Activated naive CD8-positive, alpha-beta T cell treated with anti-CD3 and anti-CD28 coated beads for 36 hours (primary cell): ENCODE measurements at regions not wholly inside any gene's neighbourhood (a gene's known extent, or its start where the extent isn't known, plus 50 kb on each side); places are given as distances from the start of the nearest gene placed in this dataset.
"Not testable (repeated sequence)": the region's sequence is repeated elsewhere in the genome, so short reads cannot be mapped to it uniquely, and the experiment has no call there.

Experiments used
- DNase-seq: peaks from one replicate; pipeline ENCODE4 v3.0.0; 2021
- H3K27ac Mint-ChIP-seq: one replicate; pipeline ENCODE4 v1.8.0; 2022; ENCODE audit warnings: mild to moderate bottlenecking, moderate library complexity, mixed read lengths
- H3K27me3 Mint-ChIP-seq: one replicate; pipeline ENCODE4 v1.8.0; 2022; ENCODE audit warnings: mild to moderate bottlenecking, mixed read lengths
- H3K36me3 Mint-ChIP-seq: one replicate; pipeline ENCODE4 v1.8.0; 2021; ENCODE audit warnings: mild to moderate bottlenecking, mixed read lengths
- H3K4me1 Mint-ChIP-seq: one replicate; pipeline ENCODE4 v1.8.0; 2021; ENCODE audit warnings: mixed read lengths
- H3K4me3 Mint-ChIP-seq: one replicate; pipeline ENCODE4 v1.8.0; 2022; ENCODE audit warnings: mild to moderate bottlenecking, moderate library complexity, mixed read lengths
- H3K9me3 Mint-ChIP-seq: one replicate; pipeline ENCODE4 v1.8.0; 2022; ENCODE audit warnings: mixed read lengths

GRCh38 chr18:41647914-41648313, 307.1 kb upstream of the PIK3C3 start:
- Mint-ChIP-seq H3K9me3 (no peaks in the 10 kb centered on the region), H3K36me3 (no peaks in the 10 kb centered on the region), H3K27ac (no peak overlapping the region), H3K27me3 (no peaks in the 10 kb centered on the region), H3K4me1 (no peaks in the 10 kb centered on the region), H3K4me3 (no peak overlapping the region)
- no peak for DNase-seq

GRCh38 chr18:41646915-41647620, 308.0 kb upstream of the PIK3C3 start:
- H3K9me3 Mint-ChIP-seq: no peaks in the 10 kb centered on the region

GRCh38 chr18:41645589-41646360, 309.3 kb upstream of the PIK3C3 start:
- Mint-ChIP-seq H3K36me3 (no peaks in the 10 kb centered on the region), H3K9me3 (no peaks in the 10 kb centered on the region), H3K27me3 (no peaks in the 10 kb centered on the region), H3K4me3 (no peak overlapping the region), H3K4me1 (no peaks in the 10 kb centered on the region), H3K27ac (no peak overlapping the region)
- DNase-seq: no peak

More at GRCh38 chr18:41646915-41647620, 308.0 kb upstream of the PIK3C3 start:
- no peak overlapping the region for H3K27ac Mint-ChIP-seq
- no peaks in the 10 kb centered on the region for H3K27me3 Mint-ChIP-seq
- no peak for DNase-seq
- H3K36me3 Mint-ChIP-seq: no peaks in the 10 kb centered on the region
- no peak overlapping the region for H3K4me3 Mint-ChIP-seq
- H3K4me1 Mint-ChIP-seq: no peaks in the 10 kb centered on the region

GRCh38 chr18:41644466-41644865, 310.6 kb upstream of the PIK3C3 start:
- no peak overlapping the region for H3K27ac Mint-ChIP-seq
- no peak for DNase-seq
- no peaks in the 10 kb centered on the region for H3K4me1 Mint-ChIP-seq
- H3K4me3 Mint-ChIP-seq: no peak overlapping the region
- H3K36me3 Mint-ChIP-seq: no peaks in the 10 kb centered on the region
- H3K9me3 Mint-ChIP-seq: no peaks in the 10 kb centered on the region
- no peaks in the 10 kb centered on the region for H3K27me3 Mint-ChIP-seq

- no peaks in the 10 kb centered on the region for H3K27me3 Mint-ChIP-seq
- no peaks in the 10 kb centered on the region for H3K36me3 Mint-ChIP-seq
- H3K4me3 Mint-ChIP-seq: no peak overlapping the region
- no peak overlapping the region for H3K27ac Mint-ChIP-seq
- no peaks in the 10 kb centered on the region for H3K4me1 Mint-ChIP-seq
- H3K9me3 Mint-ChIP-seq: no peaks in the 10 kb centered on the region
- DNase-seq: no peak
These were observed 311.6 kb upstream of the PIK3C3 start for GRCh38 chr18:41643427-41643826.

- no peak for DNase-seq
- no peak overlapping the region for H3K4me3 Mint-ChIP-seq
- no peak overlapping the region for H3K27ac Mint-ChIP-seq
- H3K4me1 Mint-ChIP-seq: no peaks in the 10 kb centered on the region
- H3K27me3 Mint-ChIP-seq: no peaks in the 10 kb centered on the region
- H3K36me3 Mint-ChIP-seq: no peaks in the 10 kb centered on the region
- H3K9me3 Mint-ChIP-seq: no peaks in the 10 kb centered on the region
These were observed 312.3 kb upstream of the PIK3C3 start for GRCh38 chr18:41642756-41643155.

GRCh38 chr18:41639218-41639617, 315.8 kb upstream of the PIK3C3 start:
- no peaks in the 10 kb centered on the region for H3K9me3 Mint-ChIP-seq
- H3K4me1 Mint-ChIP-seq: no peaks in the 10 kb centered on the region
- H3K4me3 Mint-ChIP-seq: no peak overlapping the region
- no peaks in the 10 kb centered on the region for H3K27me3 Mint-ChIP-seq
- H3K27ac Mint-ChIP-seq: no peak overlapping the region
- no peaks in the 10 kb centered on the region for H3K36me3 Mint-ChIP-seq
- DNase-seq: no peak

GRCh38 chr18:41631723-41632285, 323.2 kb upstream of the PIK3C3 start:
- not testable (repeated sequence) for H3K27me3 Mint-ChIP-seq, DNase-seq, H3K4me1 Mint-ChIP-seq, H3K36me3 Mint-ChIP-seq, H3K9me3 Mint-ChIP-seq, H3K27ac Mint-ChIP-seq
- peak overlapping the region; percentile 18 for H3K4me3 Mint-ChIP-seq

- Mint-ChIP-seq H3K9me3 (peaks cover 2% of the 10 kb centered on the region), H3K36me3 (no peaks in the 10 kb centered on the region), H3K27ac (no peak overlapping the region), H3K4me1 (no peaks in the 10 kb centered on the region), H3K27me3 (no peaks in the 10 kb centered on the region), H3K4me3 (no peak overlapping the region)
- DNase-seq: no peak
These were observed 324.7 kb upstream of the PIK3C3 start for GRCh38 chr18:41630232-41630886.

- no peaks in the 10 kb centered on the region for H3K9me3 Mint-ChIP-seq
- H3K4me1 Mint-ChIP-seq: no peaks in the 10 kb centered on the region
- H3K27ac Mint-ChIP-seq: no peak overlapping the region
- no peak overlapping the region for H3K4me3 Mint-ChIP-seq
- no peak for DNase-seq
- no peaks in the 10 kb centered on the region for H3K36me3 Mint-ChIP-seq
- no peaks in the 10 kb centered on the region for H3K27me3 Mint-ChIP-seq
These were observed 330.6 kb upstream of the PIK3C3 start for GRCh38 chr18:41624460-41624859.

GRCh38 chr18:41621177-41621576, 333.9 kb upstream of the PIK3C3 start:
- no peak overlapping the region for H3K4me3 Mint-ChIP-seq
- no peaks in the 10 kb centered on the region for H3K4me1 Mint-ChIP-seq
- H3K27ac Mint-ChIP-seq: no peak overlapping the region
- no peak for DNase-seq
- no peaks in the 10 kb centered on the region for H3K9me3 Mint-ChIP-seq
- no peaks in the 10 kb centered on the region for H3K27me3 Mint-ChIP-seq
- no peaks in the 10 kb centered on the region for H3K36me3 Mint-ChIP-seq

GRCh38 chr18:41618147-41618546, 336.9 kb upstream of the PIK3C3 start:
- no peak for DNase-seq
- H3K36me3 Mint-ChIP-seq: no peaks in the 10 kb centered on the region
- H3K4me1 Mint-ChIP-seq: no peaks in the 10 kb centered on the region
- no peak overlapping the region for H3K4me3 Mint-ChIP-seq
- H3K27me3 Mint-ChIP-seq: no peaks in the 10 kb centered on the region
- H3K9me3 Mint-ChIP-seq: no peaks in the 10 kb centered on the region
- H3K27ac Mint-ChIP-seq: no peak overlapping the region

- Mint-ChIP-seq H3K27ac (no peak overlapping the region), H3K4me1 (no peaks in the 10 kb centered on the region), H3K27me3 (no peaks in the 10 kb centered on the region), H3K9me3 (no peaks in the 10 kb centered on the region), H3K36me3 (no peaks in the 10 kb centered on the region), H3K4me3 (no peak overlapping the region)
- no peak for DNase-seq
These were observed 337.4 kb upstream of the PIK3C3 start for GRCh38 chr18:41617647-41618046.

- Mint-ChIP-seq H3K4me3 (no peak overlapping the region), H3K27ac (no peak overlapping the region), H3K36me3 (no peaks in the 10 kb centered on the region), H3K4me1 (no peaks in the 10 kb centered on the region), H3K27me3 (no peaks in the 10 kb centered on the region), H3K9me3 (peaks cover 4% of the 10 kb centered on the region)
- DNase-seq: no peak
These were observed 341.9 kb upstream of the PIK3C3 start for GRCh38 chr18:41613003-41613609.

- no peak for DNase-seq
- Mint-ChIP-seq H3K36me3 (no peaks in the 10 kb centered on the region), H3K27me3 (no peaks in the 10 kb centered on the region), H3K27ac (no peak overlapping the region), H3K9me3 (peaks cover 5% of the 10 kb centered on the region), H3K4me1 (no peaks in the 10 kb centered on the region), H3K4me3 (no peak overlapping the region)
These were observed 350.1 kb upstream of the PIK3C3 start for GRCh38 chr18:41604964-41605363.
